GM23338 (cell line): ENCODE measurements at regions not wholly inside any gene's neighbourhood (a gene's known extent, or its start where the extent isn't known, plus 50 kb on each side); places are given as distances from the start of the nearest gene placed in this dataset.

Experiments used
- ATAC-seq: fragments of 200-7000 bp; cut with Tn5 transposase; 3 replicates; pipeline ENCODE4 v1.9.1; 2020
- DNase-seq: peaks from one replicate; pipeline ENCODE4 v3.0.0-alpha.2; 2015; ENCODE audit warnings: low spot score
- H2AFZ ChIP-seq: fragments of 200-600 bp; sonication (generic); 2 replicates; pipeline ENCODE4 v1.8.0; 2016; ENCODE audit warnings: antibody characterized with exemption, mild to moderate bottlenecking, moderate library complexity
- H3F3A ChIP-seq: fragments of 200-600 bp; sonication (generic); replicated peaks from 2 replicates; pipeline ENCODE4 v1.8.0; 2017; ENCODE audit warnings: antibody characterized with exemption, mixed run types, low read depth
- H3K27ac ChIP-seq: fragments of 200-600 bp; sonication (generic); 2 replicates; pipeline ENCODE4 v1.6.1; 2016; ENCODE audit warnings: low read depth
- H3K27me3 ChIP-seq: fragments of 200-600 bp; sonication (generic); 2 replicates; pipeline ENCODE4 v1.8.0; 2016; ENCODE audit warnings: mild to moderate bottlenecking, mixed run types, moderate library complexity; ENCODE audit not compliant: insufficient read depth
- H3K36me3 ChIP-seq: fragments of 200-600 bp; sonication (generic); 2 replicates; pipeline ENCODE4 v1.8.0; 2016; ENCODE audit warnings: mild to moderate bottlenecking; ENCODE audit not compliant: insufficient read depth
- H3K4me1 ChIP-seq: fragments of 200-600 bp; sonication (generic); 2 replicates; pipeline ENCODE4 v1.8.0; 2016; ENCODE audit warnings: mild to moderate bottlenecking, moderate library complexity; ENCODE audit not compliant: insufficient read depth
- H3K4me2 ChIP-seq: fragments of 200-600 bp; sonication (generic); 2 replicates; pipeline ENCODE4 v1.7.1; 2017; ENCODE audit warnings: mixed run types
- H3K4me3 ChIP-seq: fragments of 200-600 bp; sonication (generic); 2 replicates; pipeline ENCODE4 v1.6.1; 2016; ENCODE audit warnings: mixed run types
- H3K79me2 ChIP-seq: fragments of 200-600 bp; sonication (generic); replicated peaks from 2 replicates; pipeline ENCODE4 v1.8.0; 2017; ENCODE audit warnings: mild to moderate bottlenecking; ENCODE audit not compliant: insufficient read depth
- H3K9me2 ChIP-seq: fragments of 200-600 bp; sonication (generic); 2 replicates; pipeline ENCODE4 v1.8.0; 2017; ENCODE audit not compliant: insufficient read depth
- H4K20me1 ChIP-seq: fragments of 200-600 bp; sonication (generic); replicated peaks from 2 replicates; pipeline ENCODE4 v1.8.0; 2017; ENCODE audit warnings: mild to moderate bottlenecking; ENCODE audit not compliant: insufficient read depth
- H3K27ac Mint-ChIP-seq: 2 replicates; pipeline ENCODE4 v1.8.0; 2020; ENCODE audit warnings: inconsistent platforms, mild to moderate bottlenecking, moderate library complexity, mixed read lengths
- H3K27me3 Mint-ChIP-seq: 3 replicates; pipeline ENCODE4 v1.8.0; 2022; ENCODE audit warnings: low read depth, mild to moderate bottlenecking, moderate library complexity, mixed read lengths, inconsistent platforms; ENCODE audit not compliant: insufficient read depth, poor library complexity
- H3K36me3 Mint-ChIP-seq: 3 replicates; pipeline ENCODE4 v1.8.0; 2021; ENCODE audit warnings: low read depth, mild to moderate bottlenecking, inconsistent platforms, moderate library complexity, mixed read lengths
- H3K4me1 Mint-ChIP-seq: 3 replicates; pipeline ENCODE4 v1.8.0; 2020; ENCODE audit warnings: mild to moderate bottlenecking, inconsistent platforms, mixed read lengths
- H3K4me3 Mint-ChIP-seq: 3 replicates; pipeline ENCODE4 v1.8.0; 2021; ENCODE audit warnings: moderate library complexity, mild to moderate bottlenecking, inconsistent platforms, mixed read lengths
- H3K9me3 Mint-ChIP-seq: 3 replicates; pipeline ENCODE4 v1.8.0; 2020; ENCODE audit warnings: moderate library complexity, mild to moderate bottlenecking, inconsistent platforms, mixed read lengths
- CTCF ChIP-seq, 2 experiments: fragments of 200-600 bp in 1 of 2; sonication (generic) in 1 of 2; conservative IDR thresholded peaks; 2 replicates each; pipeline versions ENCODE4 v1.5.1 to v1.6.1; 2016 to 2017; ENCODE audit warnings: antibody characterized with exemption in 2 of 2, low read depth in 2 of 2, mild to moderate bottlenecking in 2 of 2, moderate library complexity in 1 of 2
- ETS1 ChIP-seq: IDR thresholded peaks from 2 replicates; pipeline ENCODE4 v1.6.1; 2016; ENCODE audit warnings: antibody characterized with exemption
- EZH2 ChIP-seq: fragments of 200-600 bp; sonication (generic); IDR thresholded peaks from one replicate; pipeline ENCODE4 v1.8.0; 2017; ENCODE audit warnings: antibody characterized with exemption, mild to moderate bottlenecking, low read depth; ENCODE audit not compliant: unreplicated experiment
- EZH2phosphoT487 ChIP-seq: fragments of 200-600 bp; sonication (generic); IDR thresholded peaks from one replicate; pipeline ENCODE4 v1.8.1; 2018; ENCODE audit warnings: antibody characterized with exemption; ENCODE audit not compliant: unreplicated experiment
- NANOG ChIP-seq: IDR thresholded peaks from 2 replicates; pipeline ENCODE4 v1.6.1; 2016; ENCODE audit warnings: antibody characterized with exemption, borderline replicate concordance
- POLR2AphosphoS5 ChIP-seq: IDR thresholded peaks from 2 replicates; pipeline ENCODE4 v1.6.1; 2016; ENCODE audit warnings: antibody characterized with exemption, low read depth
- STAT1 ChIP-seq: IDR thresholded peaks from one replicate; pipeline ENCODE4 v1.6.1; 2016; ENCODE audit warnings: antibody characterized with exemption; ENCODE audit not compliant: unreplicated experiment
- ZNF114 ChIP-seq: fragments of 250-450 bp; sonication (Bioruptor Pico); IDR thresholded peaks from 2 replicates; pipeline ENCODE4 v1.5.0; 2020; ENCODE audit warnings: mild to moderate bottlenecking, moderate library complexity
- ZNF331 ChIP-seq: fragments of 250-450 bp; sonication (Bioruptor Pico); IDR thresholded peaks from 2 replicates; pipeline ENCODE4 v1.5.0; 2020; ENCODE audit warnings: low read depth, mild to moderate bottlenecking, moderate library complexity
- ZNF462 ChIP-seq: fragments of 250-450 bp; sonication (Bioruptor Pico); IDR thresholded peaks from 2 replicates; pipeline ENCODE4 v1.5.0; 2020; ENCODE audit warnings: mild to moderate bottlenecking, moderate library complexity

GRCh38 chr2:216300906-216301305 lies 71.4 kb downstream of the MARCHF4 start (continued):
- TF ChIP-seq ETS1 (no peak), EZH2phosphoT487 (no peak), STAT1 (no peak), ZNF331 (CRISPR knock-in tag) (no peak), CTCF (conservative IDR thresholded peaks at IDR 0.05; ENCODE audit: low read depth in 2 of 2) (no peak), EZH2 (no peak), ZNF114 (CRISPR knock-in tag) (no peak)

- H2AFZ ChIP-seq, result peak overlapping the region; percentile 15; the same call in 1 of the 2 replicates
Observed at GRCh38 chr2:216299588-216299987, 72.7 kb downstream of the MARCHF4 start.

More at GRCh38 chr2:216299588-216299987, 72.7 kb downstream of the MARCHF4 start:
- Mint-ChIP-seq H3K4me3 (no peak overlapping the region), H3K9me3 (no peaks in the 10 kb centered on the region), H3K27me3 (peaks cover 5% of the 10 kb centered on the region), H3K36me3 (no peaks in the 10 kb centered on the region), H3K4me1 (peaks cover 32% of the 10 kb centered on the region), H3K27ac (no peak overlapping the region)
- no peaks in the 10 kb centered on the region for H3K79me2 ChIP-seq
- TF ChIP-seq ZNF462 (CRISPR knock-in tag), result no peak
- no peak for TF ChIP-seq NANOG
- TF ChIP-seq ZNF114 (CRISPR knock-in tag), result no peak
- TF ChIP-seq ZNF331 (CRISPR knock-in tag), result no peak
- no peak for TF ChIP-seq POLR2AphosphoS5
- H3K4me2 ChIP-seq, result 0 out of 2 replicates have a peak overlapping the region, but pooled peaks have one; percentile 2
- peaks cover 10% of the 10 kb centered on the region for H3K4me1 ChIP-seq
- H3K27me3 ChIP-seq, result no peaks in the 10 kb centered on the region
- no peaks in the 10 kb centered on the region for H3K36me3 ChIP-seq
- no peak overlapping the region for H3K27ac ChIP-seq
- H3K4me3 ChIP-seq, result no peak overlapping the region
- DNase-seq (no peak), ATAC-seq (peak; percentile 38)
- no peaks in the 10 kb centered on the region for H4K20me1 ChIP-seq
- no peaks in the 10 kb centered on the region for H3K9me2 ChIP-seq
- no peaks in the 10 kb centered on the region for H3F3A ChIP-seq
